K562 (cell line): ENCODE measurements at regions not wholly inside any gene's neighbourhood (a gene's known extent, or its start where the extent isn't known, plus 50 kb on each side); places are given as distances from the start of the nearest gene placed in this dataset.

Experiments
- ATAC-seq: fragments of 200-7000 bp; cut with Tn5 transposase; 3 replicates; pipeline ENCODE4 v1.9.1; 2020; ENCODE audit warnings: moderate library complexity
- BruUV-seq: library from RNA; stranded (reverse); fragments of 400-500 nt; replicated peaks from 2 replicates; lab custom pipeline; 2021; lab: Mats Ljungman, UMichigan
- CTCF ChIA-PET: fragments of 300-600 bp; formaldehyde crosslinking; extraction: SDS; loops from one replicate; lab custom pipeline; 2021; ENCODE audit warnings: low intra/inter-chr PET ratio; lab: Yijun Ruan, JAX
- POLR2A ChIA-PET: fragments of 300-600, 350-650 bp; sonication (Branson Sonifier 250); formaldehyde crosslinking; extraction: SDS; loops from one replicate; lab custom pipeline; 2021; ENCODE audit warnings: antibody characterized with exemption, inconsistent platforms; lab: Yijun Ruan, JAX
- DNase-seq, 4 experiments: peaks; one replicate each; pipeline versions ENCODE4 v3.0.0 to v3.0.0-alpha.2; 2011 to 2018; ENCODE audit warnings: low spot score in 3 of 4, mixed read lengths in 3 of 4; ENCODE audit errors: extremely low read depth in 1 of 4
- FAIRE-seq: peaks from 2 replicates; lab custom pipeline; 2011; peaks lifted over from hg19 to GRCh38; lab: Jason Lieb, UNC
- H2AFZ ChIP-seq: 2 replicates; pipeline ENCODE4 v1.6.0; 2011; ENCODE audit warnings: low read depth, low read length, control low read depth, inconsistent platforms
- H3K27ac ChIP-seq: fragments of 200-600 bp; 3 replicates; pipeline ENCODE4 v1.8.0; 2011; ENCODE audit warnings: low read depth, mild to moderate bottlenecking, control low read depth, inconsistent platforms, low read length, moderate library complexity, mixed read lengths; ENCODE audit errors: extremely low read depth
- H3K27me3 ChIP-seq, 2 experiments: fragments of 300-600 bp in 1 of 2; 2 replicates in 1 of 2; 3 replicates in 1 of 2; pipeline versions ENCODE4 v1.6.0 to v1.8.0; 2011; ENCODE audit warnings: inconsistent platforms in 2 of 2, low read length in 2 of 2, mild to moderate bottlenecking in 1 of 2, mixed read lengths in 1 of 2, moderate library complexity in 1 of 2; ENCODE audit not compliant: control insufficient read depth in 2 of 2, insufficient read depth in 2 of 2
- H3K36me3 ChIP-seq: fragments of 300-600 bp; 3 replicates; pipeline ENCODE4 v1.8.0; 2011; ENCODE audit warnings: mild to moderate bottlenecking, low read length, inconsistent platforms; ENCODE audit not compliant: control insufficient read depth, insufficient read depth
- H3K4me1 ChIP-seq, 2 experiments: fragments of 200-600 bp in 1 of 2; replicated peaks in 1 of 2; 2 replicates in 1 of 2; 3 replicates in 1 of 2; pipeline versions ENCODE4 v1.5.1 to v1.8.0; 2011; ENCODE audit warnings: inconsistent platforms in 2 of 2, low read length in 2 of 2, mild to moderate bottlenecking in 1 of 2, mixed read lengths in 1 of 2, moderate library complexity in 1 of 2; ENCODE audit not compliant: control insufficient read depth in 2 of 2, insufficient read depth in 2 of 2
- H3K4me2 ChIP-seq: 2 replicates; pipeline ENCODE4 v1.6.1; 2011; ENCODE audit warnings: low read length, control low read depth, inconsistent platforms, mixed read lengths; ENCODE audit not compliant: insufficient read depth
- H3K4me3 ChIP-seq: fragments of 200-600 bp; sonication (generic), shearing (Covaris generic); 2 replicates; pipeline ENCODE4 v1.5.1; 2016; ENCODE audit warnings: control low read depth, inconsistent platforms
- H3K79me2 ChIP-seq: fragments of 200-600 bp; 3 replicates; pipeline ENCODE4 v1.8.0; 2011; ENCODE audit warnings: low read length, inconsistent platforms; ENCODE audit not compliant: control insufficient read depth, insufficient read depth
- H3K9ac ChIP-seq, 2 experiments: 2 replicates each; pipeline versions ENCODE4 v1.6.0 to v1.6.1; 2011; ENCODE audit warnings: low read depth in 2 of 2, low read length in 2 of 2, control low read depth in 1 of 2, inconsistent platforms in 1 of 2, mild to moderate bottlenecking in 1 of 2, mixed read lengths in 1 of 2; ENCODE audit not compliant: insufficient read depth in 1 of 2
- H3K9me1 ChIP-seq: one replicate; pipeline ENCODE4 v1.6.0; 2011; ENCODE audit warnings: inconsistent platforms, mild to moderate bottlenecking, low read length, moderate library complexity; ENCODE audit not compliant: control insufficient read depth, insufficient read depth
- H3K9me3 ChIP-seq: replicated peaks from 2 replicates; pipeline ENCODE4 v1.5.1; 2011; ENCODE audit warnings: low read depth, low read length, inconsistent platforms; ENCODE audit not compliant: control insufficient read depth, insufficient read depth
- H4K20me1 ChIP-seq: replicated peaks from 2 replicates; pipeline ENCODE4 v1.6.1; 2011; ENCODE audit warnings: low read length, inconsistent platforms, mixed read lengths; ENCODE audit not compliant: control insufficient read depth, insufficient read depth
- EGR1 ChIP-seq: fragments of 450-650 bp; conservative IDR thresholded peaks from 2 replicates; pipeline ENCODE4 v1.6.1; 2017; ENCODE audit warnings: mild to moderate bottlenecking
- EP400 ChIP-seq: fragments of 450-650 bp; IDR thresholded peaks from 2 replicates; pipeline ENCODE4 v1.6.1; 2017; ENCODE audit warnings: antibody characterized with exemption, mild to moderate bottlenecking, moderate library complexity
- ILK ChIP-seq: fragments of 450-650 bp; IDR thresholded peaks from 2 replicates; pipeline ENCODE4 v1.6.1; 2016; ENCODE audit warnings: missing genetic modification characterization, low read depth, mild to moderate bottlenecking, missing compliant biosample characterization, moderate library complexity, borderline replicate concordance
- MIER1 ChIP-seq: fragments of 450-650 bp; IDR thresholded peaks from 2 replicates; pipeline ENCODE4 v1.6.1; 2016; ENCODE audit warnings: antibody characterized with exemption, mild to moderate bottlenecking, low read depth
- MTF1 ChIP-seq: fragments of 250-450 bp; sonication (Bioruptor Pico); IDR thresholded peaks from 2 replicates; pipeline ENCODE4 v1.9.0; 2021; ENCODE audit warnings: moderate library complexity, mild to moderate bottlenecking, inconsistent platforms, borderline replicate concordance
- POLR2AphosphoS5 ChIP-seq: IDR thresholded peaks from 2 replicates; pipeline ENCODE4 v1.6.1; 2011; ENCODE audit warnings: mild to moderate bottlenecking, low read depth, low read length, moderate library complexity; ENCODE audit not compliant: control insufficient read depth, insufficient read depth
- PTBP1 ChIP-seq: fragments of 200-400 bp; formaldehyde crosslinking; IDR thresholded peaks from 2 replicates; pipeline ENCODE4 v1.6.1; 2017; ENCODE audit warnings: low read depth, low read length
- SIX5 ChIP-seq, 2 experiments: IDR thresholded peaks; 2 replicates each; pipeline ENCODE4 v1.6.1; 2011; ENCODE audit warnings: low read length in 2 of 2, borderline replicate concordance in 1 of 2, low read depth in 1 of 2, mild to moderate bottlenecking in 1 of 2, moderate library complexity in 1 of 2; ENCODE audit not compliant: insufficient read depth in 1 of 2
- SNIP1 ChIP-seq: fragments of 450-650 bp; IDR thresholded peaks from 2 replicates; pipeline ENCODE4 v1.7.1; 2017; ENCODE audit warnings: low read depth, mild to moderate bottlenecking
- ZFX ChIP-seq: sonication (generic); formaldehyde crosslinking; IDR thresholded peaks from 2 replicates; pipeline ENCODE4 v1.8.0; 2022; ENCODE audit warnings: mild to moderate bottlenecking, missing genetic modification reagents, moderate library complexity
- ZNF197 ChIP-seq: fragments of 200-800 bp; sonication (Bioruptor generic); IDR thresholded peaks from 2 replicates; pipeline ENCODE4 v1.6.1; 2016; ENCODE audit warnings: low read depth, missing genetic modification characterization, missing compliant biosample characterization
- ZNF224 ChIP-seq: sonication (generic); formaldehyde crosslinking; IDR thresholded peaks from 2 replicates; pipeline ENCODE4 v1.8.0; 2022; ENCODE audit warnings: mild to moderate bottlenecking, missing genetic modification reagents
- WGBS: fragments of 100-300 bp; shearing (Covaris generic); methylation state at CpG from one replicate; pipeline ENCODE4 v1.1.6; 2016; ENCODE audit warnings: low coverage, mixed read lengths; ENCODE audit not compliant: insufficient coverage; ENCODE audit errors: missing lambda C conversion rate; 5-methylcytosine and 5-hydroxymethylcytosine counted together
- in situ Hi-C: fragments of 300-500 bp; cut with MboI; formaldehyde crosslinking; loops from 4 replicates; pipeline ENCODE4 v1.15.0; 2018; ENCODE audit warnings: inconsistent platforms, mixed read lengths
- intact Hi-C: fragments of 100-400 bp; cut with micrococcal nuclease; formaldehyde crosslinking; loops from 2 replicates; pipeline ENCODE4 v1.14.2; 2022
- TF ChIP-seq, protein P1 (sequence below): sonication (generic); formaldehyde crosslinking; IDR thresholded peaks from 2 replicates; pipeline ENCODE4 v1.8.1; 2022; ENCODE audit warnings: missing genetic modification reagents
- TF ChIP-seq, protein P2 (sequence below), 2 experiments: fragments of 450-650 bp; conservative IDR thresholded peaks; 2 replicates each; pipeline ENCODE4 v1.6.1; 2017; ENCODE audit warnings: mild to moderate bottlenecking in 2 of 2, moderate library complexity in 2 of 2

DNA sequence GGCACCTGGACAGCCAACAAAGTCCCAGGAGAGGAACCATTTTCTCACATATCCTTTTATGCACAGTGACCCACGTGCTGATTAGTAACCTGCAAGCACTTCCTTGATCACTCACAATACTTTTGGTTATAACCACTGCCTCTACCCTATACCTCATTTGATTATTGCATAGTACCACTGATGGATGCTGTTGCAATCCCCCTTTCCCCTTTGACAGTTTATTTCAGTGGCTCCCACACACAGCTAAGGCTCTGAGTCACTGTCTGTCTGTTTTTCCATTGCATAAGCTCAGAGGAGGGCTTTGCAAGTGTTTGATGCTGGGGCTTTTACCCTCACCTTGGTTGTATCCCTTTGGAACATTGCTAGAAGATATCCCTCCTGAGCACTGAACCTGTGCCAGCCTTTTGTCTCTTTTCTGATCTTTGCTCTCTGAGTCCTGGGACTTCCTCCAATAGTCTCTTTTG, 101.7 kb upstream of the RBBP8 start:
- FAIRE-seq (no peak), ATAC-seq (no peak)

DNA sequence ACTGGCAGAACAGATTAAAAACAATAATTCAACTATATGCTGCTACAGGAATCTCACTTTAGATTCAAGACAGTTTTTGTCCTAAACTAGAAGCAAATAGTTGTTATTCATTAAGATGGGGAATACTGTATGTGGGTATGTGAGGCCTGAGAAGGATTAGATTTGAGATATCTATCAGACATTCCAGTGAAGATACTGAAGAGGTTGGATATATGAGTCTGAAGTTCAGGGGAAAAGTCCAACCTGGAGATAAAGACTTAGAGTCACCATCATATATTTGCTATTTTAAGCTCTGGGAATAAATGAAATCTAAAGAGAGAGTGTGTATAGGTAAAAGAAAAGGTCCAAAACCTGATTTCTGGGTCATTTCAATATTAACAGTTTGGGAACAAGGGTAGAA, 96.2 kb upstream of the RBBP8 start:
- in situ Hi-C loops = no loop called here
- ChIA-PET CTCF (no interaction called here), POLR2A (no interaction called here)
- Histone ChIP-seq H3K9ac (no peak overlapping the region), H3K79me2 (no peaks in the 10 kb centered on the region), H3K9me1 (no peaks in the 10 kb centered on the region), H3K9me3 (no peaks in the 10 kb centered on the region), H3K4me2 (no peak overlapping the region), H3K4me3 (no peak overlapping the region), H4K20me1 (no peaks in the 10 kb centered on the region), H2AFZ (no peak overlapping the region), H3K36me3 (no peaks in the 10 kb centered on the region), H3K27ac (no peak overlapping the region), H3K27me3 (no peaks in the 10 kb centered on the region), H3K4me1 (no peaks in the 10 kb centered on the region)
- intact Hi-C loops = no loop called here
- ATAC-seq = no peak
- BruUV-seq = no TSS peak
- DNase-seq = no peak
- FAIRE-seq = no peak
- TF ChIP-seq, protein P1, sequence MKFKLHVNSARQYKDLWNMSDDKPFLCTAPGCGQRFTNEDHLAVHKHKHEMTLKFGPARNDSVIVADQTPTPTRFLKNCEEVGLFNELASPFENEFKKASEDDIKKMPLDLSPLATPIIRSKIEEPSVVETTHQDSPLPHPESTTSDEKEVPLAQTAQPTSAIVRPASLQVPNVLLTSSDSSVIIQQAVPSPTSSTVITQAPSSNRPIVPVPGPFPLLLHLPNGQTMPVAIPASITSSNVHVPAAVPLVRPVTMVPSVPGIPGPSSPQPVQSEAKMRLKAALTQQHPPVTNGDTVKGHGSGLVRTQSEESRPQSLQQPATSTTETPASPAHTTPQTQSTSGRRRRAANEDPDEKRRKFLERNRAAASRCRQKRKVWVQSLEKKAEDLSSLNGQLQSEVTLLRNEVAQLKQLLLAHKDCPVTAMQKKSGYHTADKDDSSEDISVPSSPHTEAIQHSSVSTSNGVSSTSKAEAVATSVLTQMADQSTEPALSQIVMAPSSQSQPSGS (CRISPR knock-in tag) = no peak
- TF ChIP-seq, protein P2, sequence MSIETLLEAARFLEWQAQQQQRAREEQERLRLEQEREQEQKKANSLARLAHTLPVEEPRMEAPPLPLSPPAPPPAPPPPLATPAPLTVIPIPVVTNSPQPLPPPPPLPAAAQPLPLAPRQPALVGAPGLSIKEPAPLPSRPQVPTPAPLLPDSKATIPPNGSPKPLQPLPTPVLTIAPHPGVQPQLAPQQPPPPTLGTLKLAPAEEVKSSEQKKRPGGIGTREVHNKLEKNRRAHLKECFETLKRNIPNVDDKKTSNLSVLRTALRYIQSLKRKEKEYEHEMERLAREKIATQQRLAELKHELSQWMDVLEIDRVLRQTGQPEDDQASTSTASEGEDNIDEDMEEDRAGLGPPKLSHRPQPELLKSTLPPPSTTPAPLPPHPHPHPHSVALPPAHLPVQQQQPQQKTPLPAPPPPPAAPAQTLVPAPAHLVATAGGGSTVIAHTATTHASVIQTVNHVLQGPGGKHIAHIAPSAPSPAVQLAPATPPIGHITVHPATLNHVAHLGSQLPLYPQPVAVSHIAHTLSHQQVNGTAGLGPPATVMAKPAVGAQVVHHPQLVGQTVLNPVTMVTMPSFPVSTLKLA (conservative IDR thresholded peaks at IDR 0.05) = no peak
- TF ChIP-seq ILK (tag) = no peak
- TF ChIP-seq SNIP1 = no peak
- TF ChIP-seq PTBP1 = no peak
- TF ChIP-seq ZNF197 (CRISPR knock-in tag) = no peak
- no peak for TF ChIP-seq EGR1
- TF ChIP-seq SIX5 (IDR thresholded peaks at IDR 0.05; ENCODE audit: borderline replicate concordance in 1 of 2, insufficient read depth in 1 of 2, low read depth in 1 of 2, low read length in 2 of 2) = no peak
- TF ChIP-seq, all 486 proteins: peak for 0

More for the DNA sequence above, 101.7 kb upstream of the RBBP8 start:
- ChIA-PET CTCF (no interaction called here), POLR2A (no interaction called here)
- BruUV-seq = no TSS peak
- no peaks in the 10 kb centered on the region for H3K36me3 ChIP-seq
- H4K20me1 ChIP-seq = no peaks in the 10 kb centered on the region
- H3K79me2 ChIP-seq = no peaks in the 10 kb centered on the region
- no peak overlapping the region for H3K9ac ChIP-seq
- H3K27me3 ChIP-seq = no peaks in the 10 kb centered on the region
- TF ChIP-seq EP400 = no peak
- TF ChIP-seq ZNF224 (CRISPR knock-in tag) = no peak
- no peak for TF ChIP-seq MTF1 (CRISPR knock-in tag)
- no peak for TF ChIP-seq MIER1
- no peak for TF ChIP-seq POLR2AphosphoS5
- no peak for TF ChIP-seq ZFX (CRISPR knock-in tag)
- TF ChIP-seq, all 486 proteins: peak for 0
- in situ Hi-C loops = no loop called here
- Histone ChIP-seq H3K4me3 (no peak overlapping the region), H2AFZ (no peak overlapping the region), H3K27ac (no peak overlapping the region), H3K9me1 (no peaks in the 10 kb centered on the region), H3K4me1 (no peaks in the 10 kb centered on the region), H3K4me2 (no peak overlapping the region), H3K9me3 (no peaks in the 10 kb centered on the region)
- intact Hi-C loops = no loop called here
- DNase-seq = no peak
- WGBS = 0% methylated on average over 1 of the region's 1 CpG
